NOMO-1 treated with dmso at 0.1 percent for 144 hours (cell line): ENCODE measurements at regions not wholly inside any gene's neighbourhood (a gene's known extent, or its start where the extent isn't known, plus 50 kb on each side); places are given as distances from the start of the nearest gene placed in this dataset.
"Not testable (repeated sequence)": the region's sequence is repeated elsewhere in the genome, so short reads cannot be mapped to it uniquely, and the experiment has no call there.

ENCODE experiments used
- DNase-seq: peaks from one replicate; lab custom pipeline; 2025; ENCODE audit not compliant: unreplicated experiment; lab: John Stamatoyannopoulos, UW

DNA sequence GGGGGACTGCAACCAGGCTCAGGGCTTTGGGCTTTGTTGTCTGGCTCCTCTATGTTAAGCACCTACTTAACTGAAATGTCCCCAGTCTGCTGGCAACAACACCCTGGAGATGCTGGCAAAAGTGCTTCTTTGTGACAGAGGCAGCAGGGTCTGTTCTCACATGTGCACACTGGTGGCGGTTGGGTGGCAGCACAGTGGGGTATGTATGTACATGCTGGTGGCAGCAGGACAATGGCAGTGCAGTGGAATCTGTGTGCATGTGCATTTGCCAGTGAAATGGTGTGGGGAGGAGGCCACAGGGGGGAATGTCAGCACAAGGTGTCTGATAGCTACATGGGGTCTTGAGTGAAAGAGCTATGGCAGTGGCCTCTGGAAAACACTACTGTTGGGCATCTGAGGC is 830.3 kb downstream of the DIPK2A start:
- DNase-seq: no peak

DNA sequence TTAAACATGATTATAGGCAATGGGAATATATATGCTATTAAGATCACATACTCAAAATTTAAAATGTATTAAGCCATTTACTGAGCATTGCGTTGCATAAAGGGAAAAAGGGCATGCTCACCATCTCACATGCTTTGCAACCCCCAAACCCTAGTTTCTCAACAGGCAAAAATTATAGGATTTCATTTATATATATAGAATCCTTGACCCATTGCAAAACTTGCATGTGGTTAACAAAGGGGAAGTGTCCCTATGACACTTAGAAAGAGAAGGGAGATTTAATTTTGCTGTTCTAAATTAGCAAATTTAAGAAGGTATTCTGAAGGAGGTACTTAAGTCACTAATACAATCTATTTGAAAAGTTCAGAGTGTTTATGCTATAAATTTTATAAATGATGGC is 837.8 kb downstream of the DIPK2A start:
- peak; percentile 76 for DNase-seq

DNA sequence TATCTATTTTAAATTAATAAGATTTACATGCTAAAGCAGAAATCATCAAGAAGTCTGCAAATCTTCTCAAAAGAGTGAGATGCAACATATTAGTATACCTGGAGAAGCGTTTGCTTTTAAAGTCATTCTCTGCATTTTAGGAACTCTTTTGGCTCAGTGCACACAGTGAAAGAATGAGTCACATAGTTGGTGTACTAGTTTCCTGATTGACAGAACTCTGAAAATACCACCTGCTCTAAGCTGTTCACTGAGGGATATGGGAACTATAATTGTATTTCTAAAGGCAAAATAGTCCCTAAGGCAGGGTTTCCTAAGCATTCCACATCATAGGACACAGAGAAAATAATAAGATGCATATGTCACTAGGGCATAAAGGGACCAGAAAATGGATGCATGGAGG is 838.5 kb downstream of the DIPK2A start:
- no peak for DNase-seq

DNA sequence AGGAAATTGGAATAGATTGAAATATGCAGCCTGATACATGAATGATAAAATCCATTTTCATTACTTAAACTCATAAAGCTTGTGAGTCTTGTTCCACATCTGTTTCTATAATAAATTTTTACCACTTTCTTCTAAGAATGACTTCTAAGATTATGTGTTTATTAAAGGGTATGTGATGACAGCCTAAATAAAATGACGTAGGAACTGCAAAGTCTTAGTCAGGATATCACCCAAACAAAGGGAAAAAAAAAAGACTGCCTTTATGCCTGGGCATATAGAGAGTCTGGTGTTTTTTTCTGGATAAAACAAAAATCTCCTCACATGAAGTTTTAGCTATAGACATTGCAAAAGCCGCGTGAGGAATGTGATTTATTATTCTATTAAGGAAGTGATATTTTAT is 844.0 kb downstream of the DIPK2A start:
- DNase-seq: no peak

DNA sequence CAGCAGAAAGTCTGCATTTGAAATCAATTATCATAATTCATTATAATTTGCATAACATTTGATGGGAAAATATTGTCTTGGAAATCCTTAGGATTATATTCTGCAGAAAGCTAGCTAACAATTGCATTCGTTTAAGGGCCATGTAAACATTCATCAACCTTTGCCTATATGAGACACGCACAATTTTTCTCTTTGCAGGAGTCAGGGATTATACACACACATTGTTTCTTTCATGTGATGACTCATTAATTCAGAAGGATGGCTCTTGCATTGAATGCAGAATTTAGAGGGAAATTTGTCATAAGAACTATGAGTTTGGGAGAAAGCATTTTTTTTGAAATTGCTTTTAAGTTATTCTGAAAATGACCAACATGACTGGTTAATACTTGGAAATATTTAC is 844.7 kb downstream of the DIPK2A start:
- no peak for DNase-seq

DNA sequence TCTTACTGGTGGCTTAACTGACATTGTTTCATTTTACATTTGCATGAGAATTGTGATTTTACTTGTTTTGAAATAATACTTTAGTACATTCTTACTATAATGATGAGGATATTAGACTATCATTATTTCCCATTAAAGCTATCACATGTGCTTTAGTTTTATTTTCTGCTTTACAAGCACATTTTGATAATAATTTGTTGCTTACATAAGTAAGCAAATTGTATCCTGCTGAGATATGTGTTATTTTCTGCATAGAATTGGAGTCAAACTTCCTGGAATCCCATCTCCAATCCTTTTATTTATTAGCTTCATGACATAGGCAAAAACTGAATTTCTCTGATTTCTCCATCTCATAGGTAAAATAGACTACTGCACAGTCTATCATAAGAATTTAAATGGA is 847.4 kb downstream of the DIPK2A start:
- DNase-seq: no peak

DNA sequence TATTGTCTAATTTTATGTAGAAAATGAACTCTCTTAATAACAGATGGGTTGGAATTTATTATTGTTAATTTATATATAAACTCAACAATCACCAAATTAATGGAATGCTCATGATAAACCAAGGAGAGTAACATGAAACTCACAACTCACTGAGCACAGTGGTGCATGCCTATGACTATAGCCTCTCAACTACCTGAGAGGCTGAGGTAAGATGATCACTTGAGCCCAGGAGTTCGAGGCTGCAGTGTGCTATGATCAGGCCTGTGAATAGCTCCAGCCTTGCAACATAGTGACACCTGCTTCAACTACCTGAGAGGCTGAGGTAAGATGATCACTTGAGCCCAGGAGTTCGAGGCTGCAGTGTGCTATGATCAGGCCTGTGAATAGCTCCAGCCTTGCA is 848.6 kb downstream of the DIPK2A start:
- not testable (repeated sequence) for DNase-seq

DNA sequence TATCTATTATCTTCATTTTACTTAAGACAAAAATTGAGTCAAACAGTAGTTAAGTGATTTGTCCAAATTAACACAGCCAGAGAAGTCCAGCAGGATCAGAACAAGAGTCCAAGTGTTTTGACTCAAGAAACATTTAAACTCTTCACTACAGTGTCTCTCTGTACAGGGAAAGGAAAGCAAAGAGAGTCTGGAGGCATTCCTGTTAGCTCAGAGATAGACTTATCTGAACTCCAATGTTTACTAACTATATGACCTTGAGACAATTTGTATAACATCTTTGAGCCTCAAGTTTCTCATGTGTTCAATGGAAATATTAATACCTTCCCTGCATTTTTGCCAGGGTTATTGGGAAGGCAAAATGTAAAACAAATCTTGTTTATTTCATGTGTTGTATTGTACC is 849.1 kb downstream of the DIPK2A start:
- no peak for DNase-seq

DNA sequence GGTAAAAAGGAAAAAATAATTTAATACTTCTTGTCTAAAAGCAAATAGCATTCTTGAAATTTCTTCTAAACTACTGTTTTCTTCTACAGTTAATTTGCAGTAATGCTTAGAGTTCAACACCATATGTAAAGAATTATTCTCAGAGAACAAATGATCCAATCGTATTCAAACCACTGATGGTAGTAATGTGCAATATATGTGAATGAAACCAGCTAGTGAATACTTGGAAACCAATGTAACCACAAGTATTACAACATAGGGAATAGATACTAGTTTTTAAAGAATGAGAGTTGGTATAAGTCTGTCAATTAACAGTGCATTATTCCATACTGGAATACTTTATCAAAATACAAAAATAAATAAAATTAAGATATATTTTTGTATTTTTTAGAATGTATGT is 850.0 kb downstream of the DIPK2A start:
- DNase-seq: peak; percentile 8

DNA sequence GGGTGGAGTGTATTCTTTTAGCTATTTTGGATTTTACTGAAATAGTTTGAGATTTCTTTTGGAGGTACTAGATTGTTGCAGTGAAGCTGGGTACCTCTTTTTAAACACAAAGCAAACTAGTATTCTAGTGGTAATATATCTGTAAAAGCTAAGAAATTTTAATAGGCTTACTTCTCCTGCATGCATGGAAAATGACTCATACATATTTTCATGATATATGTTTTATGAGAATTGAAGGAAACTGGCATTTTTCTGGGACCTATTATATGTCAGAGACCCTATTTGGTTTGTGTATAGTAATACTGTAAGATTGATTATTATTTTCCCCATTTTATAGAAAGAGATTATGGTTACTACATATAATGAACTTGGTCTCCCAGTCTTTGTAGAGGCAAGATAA is 851.0 kb downstream of the DIPK2A start:
- DNase-seq: no peak

DNA sequence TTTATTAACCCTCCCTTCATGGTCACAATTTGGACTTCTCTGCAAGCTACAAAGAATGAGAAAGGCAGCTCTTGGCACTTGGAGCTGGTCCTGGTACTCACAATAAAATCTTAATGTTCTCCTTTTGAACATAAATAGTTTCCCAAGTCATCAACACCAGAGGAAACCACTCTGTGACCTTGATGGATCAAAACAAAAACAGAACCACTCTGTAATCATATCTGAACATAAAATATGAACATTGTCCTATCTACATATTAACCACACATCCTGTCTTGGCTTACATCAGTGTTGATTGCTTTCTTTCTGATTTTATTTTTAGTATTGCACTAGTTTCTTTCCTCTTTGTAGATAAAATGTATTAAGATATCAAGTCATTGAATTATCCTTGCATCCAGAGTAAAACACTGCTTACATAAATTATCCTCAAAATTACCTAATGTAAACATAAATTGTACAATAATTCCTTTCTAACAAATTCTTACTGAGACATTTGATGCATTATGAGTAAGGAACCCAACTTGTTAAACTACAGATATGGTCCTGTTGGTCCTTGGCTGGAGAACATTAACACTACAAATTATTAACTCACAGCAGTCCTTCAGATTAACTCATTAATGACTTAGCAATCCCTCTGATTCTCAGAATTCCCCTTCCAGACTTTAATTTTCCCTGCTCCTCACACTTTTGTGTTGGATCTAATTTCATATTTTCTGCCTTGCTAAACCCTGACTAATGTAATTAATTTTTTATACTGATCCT is 860.5 kb downstream of the DIPK2A start:
- no peak for DNase-seq

DNA sequence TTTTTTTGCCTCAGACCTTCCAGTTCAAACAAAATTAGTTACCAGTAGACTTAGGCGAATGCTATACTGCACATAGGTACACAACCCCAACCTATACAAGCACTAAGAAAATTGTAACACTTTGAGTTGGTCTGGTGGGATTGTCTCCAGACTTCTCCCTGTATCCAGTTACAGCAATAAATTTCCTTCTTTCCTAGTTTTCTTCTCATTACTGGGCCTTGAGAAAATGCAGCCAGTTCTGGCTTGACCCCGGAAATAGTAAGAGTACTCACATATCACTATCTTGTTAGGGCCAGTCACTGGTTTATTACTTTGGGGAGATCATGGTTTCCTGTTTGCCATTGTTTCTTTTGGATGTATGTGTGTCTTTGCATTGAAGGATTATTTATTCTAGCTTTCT is 868.4 kb downstream of the DIPK2A start:
- DNase-seq: no peak

DNA sequence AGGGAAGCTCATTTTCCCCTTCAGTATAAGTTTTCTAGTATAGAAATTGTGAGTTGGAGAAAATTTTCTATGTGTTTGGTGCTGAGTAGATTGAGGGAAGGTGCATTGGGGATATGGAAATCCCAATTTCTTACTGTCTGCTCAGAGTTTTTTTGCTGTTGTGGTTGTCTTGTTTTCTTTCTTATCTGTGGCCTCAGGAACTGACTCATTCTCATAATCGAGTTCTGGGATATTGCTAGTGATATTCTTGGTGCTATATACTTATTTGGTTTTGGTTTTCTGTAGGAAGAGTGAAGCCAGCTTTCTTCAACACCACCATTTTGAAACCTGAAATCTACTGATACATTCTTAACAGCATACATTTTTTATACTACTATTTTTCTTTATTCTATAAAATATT is 869.2 kb downstream of the DIPK2A start:
- no peak for DNase-seq

DNA sequence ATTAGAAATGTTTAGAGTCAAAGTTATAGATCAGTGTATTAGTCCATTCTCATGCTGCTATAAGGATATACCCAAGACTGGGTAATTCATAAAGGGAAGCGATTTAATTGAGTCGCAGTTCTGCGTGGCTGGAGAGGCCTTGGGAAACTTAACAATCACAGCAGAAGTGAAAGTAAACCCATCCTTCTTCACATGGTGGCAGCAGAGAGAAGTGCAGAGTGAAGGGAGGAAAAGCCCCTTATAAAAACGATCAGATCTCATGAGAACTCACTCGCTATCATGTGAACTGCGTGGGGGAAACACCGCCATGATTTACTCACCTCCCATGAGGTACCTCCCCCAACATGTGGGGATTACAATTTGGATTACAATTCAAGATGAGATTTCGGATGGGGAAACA is 871.5 kb downstream of the DIPK2A start:
- peak; percentile 77 for DNase-seq

DNA sequence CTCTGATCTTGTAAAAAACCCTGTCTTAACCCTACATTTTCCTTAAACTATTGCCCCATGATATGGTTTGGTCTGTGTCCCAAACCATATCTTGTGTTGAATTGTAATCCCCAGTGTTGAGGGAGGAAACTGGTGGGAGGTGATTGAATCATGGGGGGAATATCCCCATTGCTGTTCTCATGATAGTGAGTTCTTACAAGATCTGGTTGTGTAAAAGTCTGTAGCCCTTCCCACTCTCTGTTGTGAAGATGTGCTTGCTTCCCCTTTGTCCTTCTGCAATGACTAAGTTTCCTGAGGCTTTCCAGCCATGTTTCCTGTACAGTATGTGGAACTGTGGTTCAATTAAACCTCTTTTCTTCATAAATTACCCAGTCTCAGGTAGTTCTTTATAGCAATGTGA is 881.4 kb downstream of the DIPK2A start:
- DNase-seq: no peak

DNA sequence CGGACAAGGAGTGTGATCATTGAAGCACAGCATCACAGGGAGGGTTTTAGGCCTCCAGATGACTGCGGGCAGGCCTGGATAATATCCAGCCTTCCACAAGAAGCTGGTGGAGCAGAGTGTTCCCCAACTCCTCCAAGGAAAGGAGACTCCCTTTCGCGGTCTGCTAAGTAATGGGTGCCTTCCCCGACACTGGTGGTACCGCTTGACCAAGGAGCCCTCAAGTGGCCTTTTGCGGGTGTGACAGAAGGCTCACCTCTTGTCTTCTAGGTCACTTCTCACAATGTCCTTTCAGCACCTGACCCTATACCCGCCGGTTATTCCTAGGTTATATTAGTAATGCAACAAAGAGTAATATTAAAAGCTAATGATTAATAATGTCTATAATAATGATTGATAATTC is 882.4 kb downstream of the DIPK2A start:
- not testable (repeated sequence) for DNase-seq

DNA sequence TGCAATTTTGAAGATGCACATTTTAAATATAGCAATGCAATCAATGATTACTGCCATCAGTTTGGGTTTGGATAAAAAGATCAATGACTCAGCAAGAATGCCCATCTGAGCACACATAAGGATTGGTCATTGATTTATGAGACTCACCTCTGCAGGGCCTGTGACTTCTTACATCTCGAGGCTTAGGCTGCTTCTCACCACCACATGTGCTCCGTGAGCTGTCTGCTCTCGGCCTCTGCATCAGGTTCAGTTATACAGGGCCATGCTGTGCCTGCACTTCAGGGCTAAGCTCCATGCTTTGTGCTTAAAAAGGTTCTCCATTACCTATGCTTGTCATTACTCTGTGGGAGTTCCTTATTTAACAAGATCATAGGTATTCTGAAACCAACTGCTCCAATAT is 887.5 kb downstream of the DIPK2A start:
- DNase-seq: no peak

DNA sequence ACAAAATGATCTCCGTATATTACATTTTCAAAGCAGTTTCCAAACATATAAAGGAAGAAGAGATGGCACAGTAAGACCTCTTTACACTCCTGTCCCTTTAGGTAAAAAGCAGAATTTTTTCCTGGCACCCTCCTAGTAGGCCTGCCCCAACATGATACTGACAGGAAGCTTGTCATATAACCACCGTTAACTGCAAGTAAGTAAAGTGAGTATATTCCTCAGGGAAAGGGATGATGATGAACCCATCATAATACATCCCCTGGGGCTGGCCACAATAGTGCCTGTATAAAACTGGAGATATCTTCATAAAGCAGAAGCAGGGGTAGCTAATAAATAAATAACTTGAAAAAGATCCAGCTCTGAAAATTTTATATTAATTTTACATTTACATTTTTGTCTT is 893.0 kb downstream of the DIPK2A start:
- DNase-seq: no peak

DNA sequence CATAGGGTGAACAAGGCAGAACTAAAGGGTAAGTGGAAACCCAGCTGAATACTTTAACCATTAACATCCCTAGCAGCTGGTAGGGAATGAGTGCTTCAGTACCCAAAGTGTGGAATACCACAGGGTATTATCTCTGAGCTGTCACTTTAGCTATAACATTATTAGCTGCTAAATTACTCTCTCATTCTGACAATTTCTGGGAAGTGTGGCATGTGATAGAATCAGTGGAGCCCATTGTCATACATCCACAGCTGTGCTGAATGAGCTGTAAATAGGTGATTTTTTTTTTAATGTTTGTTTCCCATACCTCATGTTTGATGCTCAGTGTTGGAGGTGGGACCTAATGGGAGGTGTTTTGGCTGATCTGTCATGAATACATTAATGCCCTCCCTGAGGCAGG is 894.3 kb downstream of the DIPK2A start:
- no peak for DNase-seq

DNA sequence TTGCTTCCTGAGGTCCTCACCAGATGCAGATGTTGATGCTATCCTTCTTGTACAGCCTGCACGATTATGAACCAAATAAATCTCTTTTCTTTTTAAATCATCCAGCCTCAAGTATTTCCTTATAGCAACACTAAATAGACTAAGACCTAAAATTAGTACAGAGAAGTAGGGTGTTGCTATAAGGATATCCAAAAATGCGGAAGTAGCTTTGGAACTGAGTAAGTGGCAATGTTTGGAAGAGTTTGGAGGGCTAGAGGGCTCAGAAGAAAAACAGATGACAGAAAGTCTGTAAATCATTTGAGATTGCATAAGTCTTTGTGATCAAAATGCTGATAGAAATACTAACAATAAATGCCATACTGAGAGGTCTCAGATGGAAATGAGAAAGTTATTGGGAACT is 894.9 kb downstream of the DIPK2A start:
- peak; percentile 82 for DNase-seq

DNA sequence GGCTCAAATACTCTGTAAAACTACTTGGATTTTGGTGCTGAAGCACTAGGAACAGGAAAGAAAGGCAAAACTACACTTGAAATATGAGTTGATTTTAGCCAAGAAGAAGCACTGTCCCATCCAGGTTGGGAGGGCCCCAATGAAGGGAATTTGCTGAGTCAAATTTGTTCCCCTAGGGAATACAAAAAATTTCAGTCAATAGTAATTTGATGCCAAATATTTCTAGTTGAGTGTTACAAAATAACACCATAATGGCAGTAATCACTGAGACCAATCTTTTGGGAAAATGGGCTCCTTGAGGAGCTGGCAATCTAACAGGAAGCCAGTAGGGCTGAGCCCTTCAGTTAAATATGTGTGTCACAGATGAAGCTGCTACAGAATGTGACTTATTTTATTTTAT is 896.9 kb downstream of the DIPK2A start:
- no peak for DNase-seq

DNA sequence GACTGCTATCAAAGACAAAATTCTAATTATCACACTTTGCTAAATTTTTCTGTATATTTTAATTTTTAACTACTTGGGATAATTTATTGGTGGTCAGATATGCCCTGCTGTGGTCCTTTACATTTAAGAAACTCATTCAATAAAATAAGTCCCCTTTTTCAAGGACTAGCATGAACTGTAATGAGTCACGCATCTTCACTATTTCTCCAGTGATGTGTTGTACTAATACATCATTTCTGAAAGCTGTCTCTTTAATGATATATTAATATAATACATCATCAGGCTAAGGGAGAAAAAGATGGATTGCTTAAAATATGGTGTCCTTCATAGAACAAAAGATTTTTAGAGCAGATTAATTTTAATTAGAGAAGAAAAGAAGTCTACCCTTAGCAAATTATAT is 901.4 kb downstream of the DIPK2A start:
- DNase-seq: no peak

DNA sequence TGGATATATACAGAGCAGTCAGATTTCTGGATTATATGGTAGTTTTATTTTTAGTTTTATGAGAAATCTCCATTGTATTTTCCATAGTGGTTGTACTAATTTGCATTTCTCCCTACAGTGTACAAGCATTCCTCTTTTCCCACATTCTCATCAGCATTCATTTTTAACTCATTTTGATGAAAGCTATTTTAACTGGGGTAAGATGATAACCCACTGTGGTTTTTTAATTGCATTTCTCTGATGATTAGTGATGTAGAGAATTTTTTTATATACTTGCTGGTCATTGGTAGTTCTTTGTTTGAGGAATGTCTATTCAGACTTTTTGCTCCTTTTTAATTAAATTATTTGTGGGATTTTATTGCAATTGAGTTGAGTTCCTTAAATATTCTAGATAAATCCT is 903.6 kb downstream of the DIPK2A start:
- DNase-seq: no peak
